Endodermal cell (in vitro differentiated cells): ENCODE measurements at regions not wholly inside any gene's neighbourhood (a gene's known extent, or its start where the extent isn't known, plus 50 kb on each side); places are given as distances from the start of the nearest gene placed in this dataset.

Experiments used
- DNase-seq: peaks from one replicate; pipeline ENCODE4 v3.0.0-alpha.2; 2017
- H3K27ac ChIP-seq: 2 replicates; pipeline ENCODE4 v1.5.1; 2013; ENCODE audit warnings: mild to moderate bottlenecking, low read depth, low read length, moderate library complexity
- H3K27me3 ChIP-seq: 2 replicates; pipeline ENCODE4 v1.6.1; 2013; ENCODE audit warnings: mild to moderate bottlenecking, low read length, moderate library complexity; ENCODE audit not compliant: insufficient read depth, control insufficient read depth, poor library complexity, severe bottlenecking
- H3K36me3 ChIP-seq: 2 replicates; pipeline ENCODE4 v1.7.0; 2013; ENCODE audit warnings: mild to moderate bottlenecking, low read length, moderate library complexity; ENCODE audit not compliant: control insufficient read depth, insufficient read depth
- H3K4me1 ChIP-seq: one replicate; pipeline ENCODE4 v1.7.0; 2013; ENCODE audit warnings: low read length; ENCODE audit not compliant: control insufficient read depth, insufficient read depth
- H3K4me3 ChIP-seq: 2 replicates; pipeline ENCODE4 v1.5.1; 2013; ENCODE audit warnings: mild to moderate bottlenecking, low read length, moderate library complexity
- H3K9ac ChIP-seq: 2 replicates; pipeline ENCODE4 v1.6.1; 2013; ENCODE audit warnings: mild to moderate bottlenecking, low read length, moderate library complexity; ENCODE audit not compliant: poor library complexity, severe bottlenecking; ENCODE audit errors: extremely low read depth
- H3K9me3 ChIP-seq: 2 replicates; pipeline ENCODE4 v1.6.1; 2013; ENCODE audit warnings: mild to moderate bottlenecking, low read length, moderate library complexity; ENCODE audit not compliant: control insufficient read depth
- H3K27ac Mint-ChIP-seq: 2 replicates; pipeline ENCODE4 v1.8.0; 2020; ENCODE audit warnings: mixed read lengths
- H3K27me3 Mint-ChIP-seq: 2 replicates; pipeline ENCODE4 v1.8.0; 2021; ENCODE audit warnings: mild to moderate bottlenecking, mixed read lengths; ENCODE audit not compliant: insufficient read depth
- H3K36me3 Mint-ChIP-seq: 2 replicates; pipeline ENCODE4 v1.8.0; 2020; ENCODE audit warnings: low read depth, mixed read lengths
- H3K4me1 Mint-ChIP-seq: 2 replicates; pipeline ENCODE4 v1.8.0; 2020; ENCODE audit warnings: mixed read lengths
- H3K4me3 Mint-ChIP-seq: 2 replicates; pipeline ENCODE4 v1.8.0; 2020; ENCODE audit warnings: mild to moderate bottlenecking, moderate library complexity, mixed read lengths
- H3K9me3 Mint-ChIP-seq: 2 replicates; pipeline ENCODE4 v1.8.0; 2020; ENCODE audit warnings: mild to moderate bottlenecking, mixed read lengths
- WGBS, 2 experiments: methylation state at CpG; one replicate each; pipeline versions ENCODE4 v1.1.5 to v1.1.7; 2013; ENCODE audit warnings: missing lambda C conversion rate in 2 of 2, mixed read lengths in 1 of 2; ENCODE audit not compliant: insufficient coverage in 1 of 2, insufficient read length in 1 of 2; 5-methylcytosine and 5-hydroxymethylcytosine counted together
- TF ChIP-seq, protein P1 (sequence below): fragments of 200-600 bp; sonication (generic); conservative IDR thresholded peaks from 2 replicates; pipeline ENCODE4 v1.5.0; 2021; ENCODE audit warnings: antibody characterized with exemption, mild to moderate bottlenecking

DNA sequence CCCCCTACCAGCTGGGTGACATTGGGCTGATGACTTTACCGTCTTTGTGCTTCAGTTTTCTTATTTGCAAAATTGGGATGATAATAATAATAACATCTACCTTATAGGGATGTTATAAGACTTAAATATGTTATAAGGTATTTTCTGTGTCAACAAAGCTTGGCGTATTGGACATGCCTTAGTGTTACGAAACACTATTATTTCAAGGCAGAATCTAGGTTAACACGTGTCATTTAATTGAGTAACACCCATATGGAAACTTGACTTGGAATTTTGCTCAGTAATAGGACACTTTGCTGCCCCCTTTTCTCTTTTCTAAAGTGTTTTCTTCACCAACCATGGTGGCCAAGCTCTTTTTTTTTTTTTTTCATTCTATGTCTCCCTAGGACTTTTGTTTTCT lies 294.2 kb upstream of the SALL1 start:
- no peaks in the 10 kb centered on the region for H3K9me3 Mint-ChIP-seq
- Histone ChIP-seq H3K9me3 (no peaks in the 10 kb centered on the region), H3K27ac (no peak overlapping the region), H3K9ac (no peak overlapping the region), H3K4me3 (no peak overlapping the region), H3K4me1 (no peaks in the 10 kb centered on the region), H3K27me3 (no peaks in the 10 kb centered on the region), H3K36me3 (no peaks in the 10 kb centered on the region)
- no peaks in the 10 kb centered on the region for H3K36me3 Mint-ChIP-seq
- no peak overlapping the region for H3K4me3 Mint-ChIP-seq
- TF ChIP-seq, protein P1, sequence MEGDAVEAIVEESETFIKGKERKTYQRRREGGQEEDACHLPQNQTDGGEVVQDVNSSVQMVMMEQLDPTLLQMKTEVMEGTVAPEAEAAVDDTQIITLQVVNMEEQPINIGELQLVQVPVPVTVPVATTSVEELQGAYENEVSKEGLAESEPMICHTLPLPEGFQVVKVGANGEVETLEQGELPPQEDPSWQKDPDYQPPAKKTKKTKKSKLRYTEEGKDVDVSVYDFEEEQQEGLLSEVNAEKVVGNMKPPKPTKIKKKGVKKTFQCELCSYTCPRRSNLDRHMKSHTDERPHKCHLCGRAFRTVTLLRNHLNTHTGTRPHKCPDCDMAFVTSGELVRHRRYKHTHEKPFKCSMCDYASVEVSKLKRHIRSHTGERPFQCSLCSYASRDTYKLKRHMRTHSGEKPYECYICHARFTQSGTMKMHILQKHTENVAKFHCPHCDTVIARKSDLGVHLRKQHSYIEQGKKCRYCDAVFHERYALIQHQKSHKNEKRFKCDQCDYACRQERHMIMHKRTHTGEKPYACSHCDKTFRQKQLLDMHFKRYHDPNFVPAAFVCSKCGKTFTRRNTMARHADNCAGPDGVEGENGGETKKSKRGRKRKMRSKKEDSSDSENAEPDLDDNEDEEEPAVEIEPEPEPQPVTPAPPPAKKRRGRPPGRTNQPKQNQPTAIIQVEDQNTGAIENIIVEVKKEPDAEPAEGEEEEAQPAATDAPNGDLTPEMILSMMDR, result no peak
- DNase-seq, result no peak
- WGBS, 2 experiments, result 50 to 65% methylated on average over 2 to 4 of the region's 4 CpGs
- no peak overlapping the region for H3K27ac Mint-ChIP-seq
- H3K4me1 Mint-ChIP-seq, result peaks cover 45% of the 10 kb centered on the region
- H3K27me3 Mint-ChIP-seq, result no peaks in the 10 kb centered on the region

DNA sequence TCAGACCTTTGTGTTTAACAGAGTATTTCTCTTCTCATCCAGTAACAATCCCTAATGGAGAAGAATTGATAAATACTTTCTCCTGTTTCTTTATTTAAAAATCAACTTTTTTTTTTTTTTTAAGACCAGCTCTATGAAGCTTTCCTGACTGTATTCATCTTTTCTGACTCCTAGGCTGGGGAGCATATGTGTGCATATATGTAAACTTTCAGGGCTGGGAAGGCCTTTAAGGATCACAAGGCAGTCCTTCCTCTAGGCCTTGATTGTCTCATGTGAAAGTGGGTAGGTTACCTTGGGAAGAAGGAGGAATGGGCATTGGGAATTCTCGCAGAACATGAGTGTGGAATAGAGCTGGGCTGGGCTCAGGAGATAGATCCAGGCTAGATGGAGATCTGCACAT lies 292.9 kb upstream of the SALL1 start:
- peaks cover 42% of the 10 kb centered on the region for H3K4me1 Mint-ChIP-seq
- no peak overlapping the region for H3K27ac Mint-ChIP-seq
- Histone ChIP-seq H3K36me3 (no peaks in the 10 kb centered on the region), H3K9me3 (no peaks in the 10 kb centered on the region), H3K27me3 (no peaks in the 10 kb centered on the region), H3K27ac (no peak overlapping the region), H3K4me1 (no peaks in the 10 kb centered on the region), H3K4me3 (no peak overlapping the region), H3K9ac (no peak overlapping the region)
- H3K4me3 Mint-ChIP-seq, result no peak overlapping the region
- H3K27me3 Mint-ChIP-seq, result no peaks in the 10 kb centered on the region
- TF ChIP-seq, protein P1, result no peak
- no peaks in the 10 kb centered on the region for H3K9me3 Mint-ChIP-seq
- DNase-seq, result no peak
- H3K36me3 Mint-ChIP-seq, result no peaks in the 10 kb centered on the region
- 85 to 100% methylated on average over 1 of the region's 1 CpG for WGBS, 2 experiments

DNA sequence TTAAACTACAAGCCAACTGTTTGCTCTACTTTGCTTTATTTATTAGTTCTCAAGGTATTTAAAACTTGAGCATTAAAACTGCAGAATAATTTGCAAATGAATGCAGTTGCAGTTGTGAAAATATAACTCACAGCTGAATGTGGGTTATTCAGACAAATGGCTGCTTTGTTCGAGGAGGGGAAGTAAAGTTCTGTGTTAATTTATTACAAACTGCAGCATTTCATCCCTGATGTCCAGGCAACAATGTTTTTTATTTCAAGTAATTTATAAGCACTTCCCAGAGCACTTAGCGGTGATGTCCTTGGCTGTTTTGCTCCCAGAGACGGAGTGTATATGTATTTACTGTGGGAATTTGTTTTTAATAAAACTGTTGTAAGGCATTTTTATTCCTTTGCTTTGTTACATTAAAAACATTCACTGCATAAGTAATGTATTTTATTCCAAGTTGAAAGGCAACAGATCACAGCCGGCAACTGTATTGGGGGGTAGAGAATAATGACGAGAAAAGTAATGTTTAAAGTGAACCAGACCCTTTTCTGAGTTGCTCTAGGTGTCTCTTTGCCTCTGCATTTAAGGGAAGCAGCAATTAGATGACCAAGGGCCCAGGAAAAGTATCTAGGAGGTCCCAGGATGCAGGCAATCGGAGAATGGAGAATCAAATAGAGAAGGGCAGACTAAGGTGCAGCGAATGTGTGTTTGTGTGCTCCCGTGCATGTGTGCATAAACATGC lies 291.2 kb upstream of the SALL1 start:
- no peak overlapping the region for H3K9ac ChIP-seq
- Mint-ChIP-seq H3K4me1 (peaks cover 38% of the 10 kb centered on the region), H3K27me3 (no peaks in the 10 kb centered on the region), H3K27ac (peak overlapping the region; percentile 31), H3K9me3 (no peaks in the 10 kb centered on the region), H3K4me3 (no peak overlapping the region), H3K36me3 (no peaks in the 10 kb centered on the region)
- no peaks in the 10 kb centered on the region for H3K9me3 ChIP-seq
- H3K27me3 ChIP-seq, result no peaks in the 10 kb centered on the region
- peak overlapping the region; percentile 55 for H3K27ac ChIP-seq
- 75 to 76% methylated on average over 5 to 7 of the region's 8 CpGs for WGBS, 2 experiments
- no peak for DNase-seq
- H3K4me1 ChIP-seq, result no peaks in the 10 kb centered on the region
- H3K4me3 ChIP-seq, result no peak overlapping the region
- TF ChIP-seq, protein P1, result no peak
- no peaks in the 10 kb centered on the region for H3K36me3 ChIP-seq
